ENCODE measurements at regions not wholly inside any gene's neighbourhood (a gene's known extent, or its start where the extent isn't known, plus 50 kb on each side); places are given as distances from the start of the nearest gene placed in this dataset.

- TF ChIP-seq REST (IDR thresholded peaks at IDR 0.05; ENCODE audit: borderline replicate concordance), result no peak
- TF ChIP-seq EZH2 (IDR thresholded peaks at IDR 0.05; ENCODE audit: borderline replicate concordance, insufficient read depth, low read length, poor library complexity, severe bottlenecking), result no peak
- no peak for TF ChIP-seq MXI1 (conservative IDR thresholded peaks at IDR 0.05; ENCODE audit: poor library complexity, severe bottlenecking)
- no peak for TF ChIP-seq POLR2AphosphoS5 (IDR thresholded peaks at IDR 0.05)
- TF ChIP-seq CTCF (IDR thresholded peaks at IDR 0.05; ENCODE audit: poor library complexity, severe bottlenecking), result no peak
- no peaks in the 10 kb centered on the region for H3K79me2 ChIP-seq (replicated peaks; ENCODE audit: insufficient read depth, low read length)
- no peak overlapping the region for H3K27ac ChIP-seq (ENCODE audit: low read length)
- H3K4me2 ChIP-seq (ENCODE audit: low read length), result no peak overlapping the region
- H3K36me3 ChIP-seq (ENCODE audit: insufficient read depth, low read length), result no peaks in the 10 kb centered on the region
- no peaks in the 10 kb centered on the region for H3F3A ChIP-seq (ENCODE audit: insufficient read depth, low read length, poor library complexity, severe bottlenecking)
- no peak overlapping the region for H3K9ac ChIP-seq (ENCODE audit: low read length)
- no peak overlapping the region for H3K4me3 ChIP-seq (ENCODE audit: low read length)
- H3K27me3 ChIP-seq (ENCODE audit: insufficient read depth, low read depth, low read length), result no peaks in the 10 kb centered on the region
- H4K20me1 ChIP-seq (ENCODE audit: insufficient read depth), result no peaks in the 10 kb centered on the region
- no peaks in the 10 kb centered on the region for H3K9me2 ChIP-seq (ENCODE audit: insufficient read depth, low read length)
- H2AFZ ChIP-seq (ENCODE audit: low read depth, low read length), result no peak overlapping the region
- H3K9me3 ChIP-seq (ENCODE audit: low read length), result no peaks in the 10 kb centered on the region
These were observed 117.5 kb downstream of the IRX2 start for GRCh38 chr5:2633992-2634391.

- H3K27ac ChIP-seq (ENCODE audit: low read length), result peak overlapping the region; percentile 31
- no peaks in the 10 kb centered on the region for H3K9me2 ChIP-seq (ENCODE audit: insufficient read depth, low read length)
- H3K4me2 ChIP-seq (ENCODE audit: low read length), result no peak overlapping the region
- H3K9me3 ChIP-seq (ENCODE audit: low read length), result no peaks in the 10 kb centered on the region
- H3K9ac ChIP-seq (ENCODE audit: low read length), result no peak overlapping the region
- H3F3A ChIP-seq (ENCODE audit: insufficient read depth, low read length, poor library complexity, severe bottlenecking), result no peaks in the 10 kb centered on the region
- H2AFZ ChIP-seq (ENCODE audit: low read depth, low read length), result no peak overlapping the region
- H3K27me3 ChIP-seq (ENCODE audit: insufficient read depth, low read depth, low read length), result no peaks in the 10 kb centered on the region
- H4K20me1 ChIP-seq (ENCODE audit: insufficient read depth), result no peaks in the 10 kb centered on the region
- peak overlapping the region; percentile 8 for H3K4me3 ChIP-seq (ENCODE audit: low read length)
- TF ChIP-seq TAF1 (IDR thresholded peaks at IDR 0.05; ENCODE audit: low read depth) (no peak), CTCF (IDR thresholded peaks at IDR 0.05; ENCODE audit: poor library complexity, severe bottlenecking) (no peak), RAD21 (conservative IDR thresholded peaks at IDR 0.05) (no peak), EZH2 (IDR thresholded peaks at IDR 0.05; ENCODE audit: borderline replicate concordance, insufficient read depth, low read length, poor library complexity, severe bottlenecking) (no peak), POLR2AphosphoS5 (IDR thresholded peaks at IDR 0.05) (peak; percentile 35), EP300 (conservative IDR thresholded peaks at IDR 0.05; ENCODE audit: poor library complexity, severe bottlenecking) (peak; percentile 63), SMC3 (conservative IDR thresholded peaks at IDR 0.05; ENCODE audit: poor library complexity) (no peak), REST (IDR thresholded peaks at IDR 0.05; ENCODE audit: borderline replicate concordance) (no peak), MXI1 (conservative IDR thresholded peaks at IDR 0.05; ENCODE audit: poor library complexity, severe bottlenecking) (no peak)
- no peaks in the 10 kb centered on the region for H3K79me2 ChIP-seq (replicated peaks; ENCODE audit: insufficient read depth, low read length)
- no peaks in the 10 kb centered on the region for H3K36me3 ChIP-seq (ENCODE audit: insufficient read depth, low read length)
These were observed 119.7 kb downstream of the IRX2 start for GRCh38 chr5:2631758-2632157.

Measured in neural cell (in vitro differentiated cells).